Neural progenitor cell (in vitro differentiated cells): ENCODE measurements at regions not wholly inside any gene's neighbourhood (a gene's known extent, or its start where the extent isn't known, plus 50 kb on each side); places are given as distances from the start of the nearest gene placed in this dataset.

Experiments
- DNase-seq: peaks from one replicate; pipeline ENCODE4 v3.0.0-alpha.2; 2016; ENCODE audit warnings: low spot score
- H2AFZ ChIP-seq: fragments of 200-600 bp; sonication (generic); replicated peaks from 2 replicates; pipeline ENCODE4 v1.6.1; 2016; ENCODE audit warnings: antibody characterized with exemption
- H3F3A ChIP-seq: fragments of 200-600 bp; sonication (generic); 2 replicates; pipeline ENCODE4 v1.6.1; 2016; ENCODE audit warnings: antibody characterized with exemption, low read depth
- H3K27ac ChIP-seq: fragments of 200-600 bp; sonication (generic); 2 replicates; pipeline ENCODE4 v1.5.1; 2016; ENCODE audit warnings: mild to moderate bottlenecking
- H3K27me3 ChIP-seq: fragments of 200-600 bp; sonication (generic); 2 replicates; pipeline ENCODE4 v1.6.1; 2016; ENCODE audit warnings: mild to moderate bottlenecking, moderate library complexity
- H3K36me3 ChIP-seq: fragments of 200-600 bp; sonication (generic); 2 replicates; pipeline ENCODE4 v1.5.1; 2016
- H3K4me1 ChIP-seq: fragments of 200-600 bp; sonication (generic); 2 replicates; pipeline ENCODE4 v1.6.1; 2016; ENCODE audit warnings: mixed run types
- H3K4me2 ChIP-seq: fragments of 200-600 bp; sonication (generic); 2 replicates; pipeline ENCODE4 v1.6.1; 2016
- H3K4me3 ChIP-seq: fragments of 200-600 bp; sonication (generic); 2 replicates; pipeline ENCODE4 v1.5.1; 2016
- H3K79me2 ChIP-seq: fragments of 200-600 bp; sonication (generic); 2 replicates; pipeline ENCODE4 v1.6.1; 2016; ENCODE audit warnings: low read depth
- H3K9ac ChIP-seq: fragments of 200-600 bp; sonication (generic); 2 replicates; pipeline ENCODE4 v1.6.1; 2016
- H3K9me3 ChIP-seq: fragments of 200-600 bp; sonication (generic); 2 replicates; pipeline ENCODE4 v1.5.1; 2016; ENCODE audit warnings: low read depth
- H4K20me1 ChIP-seq: fragments of 200-600 bp; sonication (generic); 2 replicates; pipeline ENCODE4 v1.6.1; 2016; ENCODE audit warnings: low read depth
- H3K27ac Mint-ChIP-seq: 3 replicates; pipeline ENCODE4 v1.8.0; 2021; ENCODE audit warnings: mixed read lengths
- H3K27me3 Mint-ChIP-seq: 2 replicates; pipeline ENCODE4 v1.8.0; 2022; ENCODE audit warnings: low read depth, mild to moderate bottlenecking, inconsistent platforms, moderate library complexity, mixed read lengths; ENCODE audit not compliant: insufficient read depth
- H3K36me3 Mint-ChIP-seq: 3 replicates; pipeline ENCODE4 v1.8.0; 2021; ENCODE audit warnings: mixed read lengths
- H3K4me1 Mint-ChIP-seq: 3 replicates; pipeline ENCODE4 v1.8.0; 2021; ENCODE audit warnings: mixed read lengths
- H3K4me3 Mint-ChIP-seq: 3 replicates; pipeline ENCODE4 v1.8.0; 2021; ENCODE audit warnings: mild to moderate bottlenecking, moderate library complexity, mixed read lengths
- H3K9me3 Mint-ChIP-seq: 3 replicates; pipeline ENCODE4 v1.8.0; 2020; ENCODE audit warnings: mixed read lengths
- EZH2 ChIP-seq: fragments of 200-600 bp; sonication (generic); IDR thresholded peaks from 2 replicates; pipeline ENCODE4 v1.6.1; 2017; ENCODE audit warnings: antibody characterized with exemption, mild to moderate bottlenecking, moderate library complexity
- EZH2phosphoT487 ChIP-seq: fragments of 200-600 bp; sonication (generic); IDR thresholded peaks from 2 replicates; pipeline ENCODE4 v1.6.1; 2017; ENCODE audit warnings: antibody characterized with exemption
- TF ChIP-seq, protein P1 (sequence below): fragments of 200-600 bp; sonication (generic); IDR thresholded peaks from 2 replicates; pipeline ENCODE4 v1.5.1; 2017; ENCODE audit warnings: antibody characterized with exemption, mild to moderate bottlenecking

DNA sequence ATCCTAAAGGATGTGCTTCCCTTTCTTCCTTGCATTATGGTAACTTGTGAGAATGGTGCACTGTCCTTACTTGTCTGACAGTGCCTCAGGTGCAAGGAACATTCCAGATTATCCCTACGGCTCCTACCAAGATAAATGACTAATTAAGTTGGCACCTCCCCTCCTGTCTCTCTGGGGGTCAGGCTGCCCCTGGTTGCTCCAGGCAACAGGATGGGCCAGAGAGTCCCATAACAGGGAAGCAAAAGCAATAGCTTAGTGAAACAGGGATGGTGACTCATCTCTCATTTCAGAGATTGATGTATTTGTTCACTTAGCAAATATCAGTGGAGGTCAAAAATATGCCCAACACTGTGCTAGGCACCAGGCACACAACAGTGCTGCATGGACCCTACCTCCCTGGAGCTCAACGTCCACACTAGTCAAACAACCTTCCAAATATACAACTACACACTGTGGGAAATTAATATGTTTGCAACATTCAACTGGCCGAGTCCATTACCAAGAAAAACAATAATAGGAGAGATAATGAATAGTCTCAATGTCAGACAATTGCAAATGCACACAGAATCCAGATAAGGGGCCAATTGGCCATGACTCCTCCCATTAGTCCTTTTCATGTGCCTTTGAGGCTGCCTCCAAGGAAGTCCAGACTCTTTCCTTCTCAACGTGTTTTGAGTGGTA, 249.0 kb downstream of the TLE3 start:
- H3K27me3 ChIP-seq, result no peaks in the 10 kb centered on the region
- TF ChIP-seq EZH2phosphoT487 (no peak), EZH2 (no peak)
- H2AFZ ChIP-seq, result no peak overlapping the region

DNA sequence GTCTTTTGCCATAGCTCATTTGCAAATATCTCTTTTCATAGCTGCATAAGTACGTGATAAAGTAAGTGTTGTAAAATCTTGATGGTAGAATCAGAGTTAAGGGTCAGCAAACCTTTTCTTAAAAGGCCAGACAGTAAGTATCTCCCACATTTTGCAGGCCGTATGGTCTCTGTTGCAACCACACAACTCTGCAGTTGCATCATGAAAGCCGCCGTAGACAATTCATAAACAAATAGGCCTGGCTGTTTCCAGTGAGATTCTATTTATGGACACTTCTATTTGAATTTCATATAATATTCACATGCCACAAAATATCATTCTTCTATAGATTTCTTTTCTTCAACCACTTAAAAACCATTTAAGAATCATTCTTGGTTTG, 248.5 kb downstream of the TLE3 start:
- H3K27ac ChIP-seq, result no peak overlapping the region
- no peak overlapping the region for H2AFZ ChIP-seq
- H3K4me3 Mint-ChIP-seq, result no peak overlapping the region
- H3F3A ChIP-seq, result no peaks in the 10 kb centered on the region
- H3K4me1 Mint-ChIP-seq, result peaks cover 47% of the 10 kb centered on the region
- H3K27me3 ChIP-seq, result no peaks in the 10 kb centered on the region
- no peaks in the 10 kb centered on the region for H3K36me3 ChIP-seq
- H3K9ac ChIP-seq, result no peak overlapping the region
- H4K20me1 ChIP-seq, result no peaks in the 10 kb centered on the region
- no peak overlapping the region for H3K4me2 ChIP-seq
- H3K4me3 ChIP-seq, result no peak overlapping the region
- no peaks in the 10 kb centered on the region for H3K9me3 ChIP-seq
- no peak overlapping the region for H3K27ac Mint-ChIP-seq
- H3K79me2 ChIP-seq, result no peaks in the 10 kb centered on the region
- no peaks in the 10 kb centered on the region for H3K9me3 Mint-ChIP-seq
- H3K36me3 Mint-ChIP-seq, result no peaks in the 10 kb centered on the region
- TF ChIP-seq, protein P1, sequence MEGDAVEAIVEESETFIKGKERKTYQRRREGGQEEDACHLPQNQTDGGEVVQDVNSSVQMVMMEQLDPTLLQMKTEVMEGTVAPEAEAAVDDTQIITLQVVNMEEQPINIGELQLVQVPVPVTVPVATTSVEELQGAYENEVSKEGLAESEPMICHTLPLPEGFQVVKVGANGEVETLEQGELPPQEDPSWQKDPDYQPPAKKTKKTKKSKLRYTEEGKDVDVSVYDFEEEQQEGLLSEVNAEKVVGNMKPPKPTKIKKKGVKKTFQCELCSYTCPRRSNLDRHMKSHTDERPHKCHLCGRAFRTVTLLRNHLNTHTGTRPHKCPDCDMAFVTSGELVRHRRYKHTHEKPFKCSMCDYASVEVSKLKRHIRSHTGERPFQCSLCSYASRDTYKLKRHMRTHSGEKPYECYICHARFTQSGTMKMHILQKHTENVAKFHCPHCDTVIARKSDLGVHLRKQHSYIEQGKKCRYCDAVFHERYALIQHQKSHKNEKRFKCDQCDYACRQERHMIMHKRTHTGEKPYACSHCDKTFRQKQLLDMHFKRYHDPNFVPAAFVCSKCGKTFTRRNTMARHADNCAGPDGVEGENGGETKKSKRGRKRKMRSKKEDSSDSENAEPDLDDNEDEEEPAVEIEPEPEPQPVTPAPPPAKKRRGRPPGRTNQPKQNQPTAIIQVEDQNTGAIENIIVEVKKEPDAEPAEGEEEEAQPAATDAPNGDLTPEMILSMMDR, result no peak
- TF ChIP-seq EZH2phosphoT487 (no peak), EZH2 (no peak)
- DNase-seq, result no peak
- peaks cover 20% of the 10 kb centered on the region for H3K4me1 ChIP-seq
- peaks cover 4% of the 10 kb centered on the region for H3K27me3 Mint-ChIP-seq

More for the DNA sequence above, 249.0 kb downstream of the TLE3 start:
- Histone ChIP-seq H3K27ac (no peak overlapping the region), H3K36me3 (no peaks in the 10 kb centered on the region), H3K4me2 (no peak overlapping the region), H3K9ac (no peak overlapping the region), H3K4me3 (no peak overlapping the region), H3K4me1 (peaks cover 20% of the 10 kb centered on the region), H3K79me2 (no peaks in the 10 kb centered on the region), H4K20me1 (no peaks in the 10 kb centered on the region), H3F3A (no peaks in the 10 kb centered on the region), H3K9me3 (no peaks in the 10 kb centered on the region)
- peaks cover 4% of the 10 kb centered on the region for H3K27me3 Mint-ChIP-seq
- H3K36me3 Mint-ChIP-seq, result no peaks in the 10 kb centered on the region
- no peak overlapping the region for H3K27ac Mint-ChIP-seq
- DNase-seq, result no peak
- no peaks in the 10 kb centered on the region for H3K9me3 Mint-ChIP-seq
- peaks cover 47% of the 10 kb centered on the region for H3K4me1 Mint-ChIP-seq
- H3K4me3 Mint-ChIP-seq, result no peak overlapping the region

DNA sequence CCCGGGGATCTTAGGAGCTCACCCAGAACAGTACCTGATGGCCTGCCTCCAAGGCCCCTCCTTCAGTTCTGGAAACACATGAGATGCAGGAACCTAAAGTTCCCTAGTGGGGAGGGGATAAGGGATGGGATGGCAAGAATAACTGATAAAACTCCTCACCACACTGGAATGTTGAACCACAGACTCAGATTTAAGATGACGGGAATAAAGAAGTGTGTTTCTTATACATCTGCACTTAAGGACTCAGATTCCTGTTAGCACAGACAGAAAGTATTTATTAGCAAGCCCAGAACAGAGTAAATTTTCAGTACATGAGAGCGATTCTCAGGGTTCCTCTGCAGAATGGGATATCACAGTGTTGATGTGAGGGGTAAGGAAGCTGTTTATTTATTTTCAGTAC, 245.2 kb downstream of the TLE3 start:
- no peak for DNase-seq
- Histone ChIP-seq H3K9me3 (no peaks in the 10 kb centered on the region), H3K4me1 (peaks cover 20% of the 10 kb centered on the region), H3K27me3 (no peaks in the 10 kb centered on the region), H3K79me2 (no peaks in the 10 kb centered on the region), H2AFZ (no peak overlapping the region), H3K27ac (no peak overlapping the region), H3F3A (no peaks in the 10 kb centered on the region), H3K9ac (no peak overlapping the region), H3K4me2 (no peak overlapping the region), H3K4me3 (no peak overlapping the region), H4K20me1 (no peaks in the 10 kb centered on the region), H3K36me3 (no peaks in the 10 kb centered on the region)
- no peaks in the 10 kb centered on the region for H3K36me3 Mint-ChIP-seq
- TF ChIP-seq, protein P1, result no peak
- H3K27ac Mint-ChIP-seq, result peak overlapping the region; percentile 27
- no peaks in the 10 kb centered on the region for H3K9me3 Mint-ChIP-seq
- peaks cover 76% of the 10 kb centered on the region for H3K4me1 Mint-ChIP-seq
- no peak overlapping the region for H3K4me3 Mint-ChIP-seq
- H3K27me3 Mint-ChIP-seq, result peaks cover 18% of the 10 kb centered on the region

DNA sequence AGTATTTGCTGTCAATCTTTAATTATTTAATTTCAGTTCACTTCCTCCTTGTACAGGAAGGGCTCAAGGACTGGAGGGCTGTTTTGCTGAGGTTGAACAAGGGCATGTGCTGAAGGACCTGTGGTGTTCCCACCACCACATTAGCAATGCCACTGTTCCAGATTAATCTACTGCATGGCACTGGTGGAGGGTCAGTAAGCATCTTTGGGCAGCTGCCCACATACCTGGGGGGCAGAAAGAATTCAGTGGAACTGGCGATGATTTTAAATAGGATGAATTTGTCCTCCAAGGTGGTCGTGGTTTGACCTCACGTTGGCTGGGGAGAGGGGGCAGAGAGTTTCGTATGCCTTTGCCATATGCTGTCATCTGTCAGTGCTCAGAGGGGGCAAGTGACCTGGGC, 244.8 kb downstream of the TLE3 start:
- Mint-ChIP-seq H3K27ac (peak overlapping the region; percentile 59), H3K36me3 (no peaks in the 10 kb centered on the region), H3K4me1 (peaks cover 78% of the 10 kb centered on the region), H3K4me3 (peak overlapping the region; percentile 10), H3K27me3 (peaks cover 18% of the 10 kb centered on the region), H3K9me3 (no peaks in the 10 kb centered on the region)
- Histone ChIP-seq H3K9me3 (no peaks in the 10 kb centered on the region), H3K9ac (no peak overlapping the region), H3K79me2 (no peaks in the 10 kb centered on the region), H2AFZ (no peak overlapping the region), H3K27me3 (no peaks in the 10 kb centered on the region), H3K4me2 (no peak overlapping the region), H3K4me1 (peaks cover 20% of the 10 kb centered on the region), H3F3A (no peaks in the 10 kb centered on the region), H3K27ac (no peak overlapping the region), H4K20me1 (no peaks in the 10 kb centered on the region), H3K4me3 (no peak overlapping the region), H3K36me3 (no peaks in the 10 kb centered on the region)
- TF ChIP-seq, protein P1, result no peak
- TF ChIP-seq EZH2, result no peak
- TF ChIP-seq EZH2phosphoT487, result no peak
- no peak for DNase-seq
